ENCODE measurements at regions not wholly inside any gene's neighbourhood (a gene's known extent, or its start where the extent isn't known, plus 50 kb on each side); places are given as distances from the start of the nearest gene placed in this dataset.

DNA sequence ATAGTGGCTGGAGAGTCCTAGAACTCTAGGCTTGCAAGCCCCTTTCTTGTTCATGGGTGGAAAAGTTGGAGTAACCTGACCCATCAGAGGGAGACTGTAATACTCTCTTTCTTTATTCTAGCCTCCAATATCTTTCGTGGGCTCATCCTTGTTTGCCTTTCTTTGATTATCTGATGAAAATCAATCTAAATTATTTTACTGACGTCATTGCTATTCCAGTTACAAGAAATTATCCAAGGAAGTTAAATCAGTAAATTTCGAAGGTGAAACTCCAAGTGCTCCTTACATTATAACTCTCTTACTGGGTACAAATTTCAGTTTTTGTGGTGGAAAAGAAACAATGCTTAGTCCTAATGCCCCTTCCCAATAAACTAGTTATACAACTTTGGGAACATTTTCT, 412.9 kb downstream of the IDS start:
- TF ChIP-seq, protein P1, sequence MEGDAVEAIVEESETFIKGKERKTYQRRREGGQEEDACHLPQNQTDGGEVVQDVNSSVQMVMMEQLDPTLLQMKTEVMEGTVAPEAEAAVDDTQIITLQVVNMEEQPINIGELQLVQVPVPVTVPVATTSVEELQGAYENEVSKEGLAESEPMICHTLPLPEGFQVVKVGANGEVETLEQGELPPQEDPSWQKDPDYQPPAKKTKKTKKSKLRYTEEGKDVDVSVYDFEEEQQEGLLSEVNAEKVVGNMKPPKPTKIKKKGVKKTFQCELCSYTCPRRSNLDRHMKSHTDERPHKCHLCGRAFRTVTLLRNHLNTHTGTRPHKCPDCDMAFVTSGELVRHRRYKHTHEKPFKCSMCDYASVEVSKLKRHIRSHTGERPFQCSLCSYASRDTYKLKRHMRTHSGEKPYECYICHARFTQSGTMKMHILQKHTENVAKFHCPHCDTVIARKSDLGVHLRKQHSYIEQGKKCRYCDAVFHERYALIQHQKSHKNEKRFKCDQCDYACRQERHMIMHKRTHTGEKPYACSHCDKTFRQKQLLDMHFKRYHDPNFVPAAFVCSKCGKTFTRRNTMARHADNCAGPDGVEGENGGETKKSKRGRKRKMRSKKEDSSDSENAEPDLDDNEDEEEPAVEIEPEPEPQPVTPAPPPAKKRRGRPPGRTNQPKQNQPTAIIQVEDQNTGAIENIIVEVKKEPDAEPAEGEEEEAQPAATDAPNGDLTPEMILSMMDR (IDR thresholded peaks at IDR 0.05; ENCODE audit: low read depth, low read length) = no peak
- TF ChIP-seq EZH2phosphoT487 (IDR thresholded peaks at IDR 0.05; ENCODE audit: low read depth) = no peak
